ENCODE measurements at regions not wholly inside any gene's neighbourhood (a gene's known extent, or its start where the extent isn't known, plus 50 kb on each side); places are given as distances from the start of the nearest gene placed in this dataset.

GRCh38 chr2:117519721-117520120, 294.8 kb upstream of the DDX18 start:
- POLR2A ChIA-PET = no interaction called here
- Histone ChIP-seq H3K9ac (replicated peaks; ENCODE audit: extremely low read depth, insufficient read depth, low read length) (no peak overlapping the region), H3K9me3 (replicated peaks; ENCODE audit: control insufficient read depth, insufficient read depth, low read length) (no peaks in the 10 kb centered on the region), H3K9me1 (replicated peaks; ENCODE audit: control insufficient read depth, extremely low read depth, insufficient read depth, low read length) (no peaks in the 10 kb centered on the region), H3K79me2 (ENCODE audit: control insufficient read depth, insufficient read depth, low read length) (no peaks in the 10 kb centered on the region), H3K4me3 (replicated peaks in 1 of 3; ENCODE audit: insufficient read depth in 1 of 3, low read depth in 1 of 3, low read length in 3 of 3) (no peak overlapping the region), H2AFZ (ENCODE audit: low read depth, low read length) (no peak overlapping the region), H4K20me1 (replicated peaks; ENCODE audit: control insufficient read depth, extremely low read depth, insufficient read depth, low read length) (no peaks in the 10 kb centered on the region), H3K36me3 (ENCODE audit: control insufficient read depth in 2 of 2, extremely low read depth in 1 of 2, insufficient read depth in 2 of 2, low read length in 2 of 2) (no peaks in the 10 kb centered on the region), H3K27me3 (ENCODE audit: control insufficient read depth in 2 of 2, insufficient read depth in 2 of 2, low read length in 2 of 2) (no peaks in the 10 kb centered on the region), H3K27ac (ENCODE audit: insufficient read depth, low read depth, low read length) (no peak overlapping the region), H3K4me2 (ENCODE audit: insufficient read depth, low read length) (no peak overlapping the region), H3K4me1 (ENCODE audit: control insufficient read depth, extremely low read depth, insufficient read depth, low read length) (no peaks in the 10 kb centered on the region)
- TF ChIP-seq CTCF (IDR thresholded peaks at IDR 0.05; ENCODE audit: extremely low read depth in 1 of 2, insufficient read depth in 1 of 2, low read depth in 1 of 2, low read length in 2 of 2) (no peak), FOS (IDR thresholded peaks at IDR 0.05; ENCODE audit: borderline replicate concordance, insufficient read depth, low read length) (no peak), GATA2 (IDR thresholded peaks at IDR 0.05; ENCODE audit: insufficient read depth, insufficient read length, low read depth, low read length) (no peak), POLR2A (IDR thresholded peaks at IDR 0.05; ENCODE audit: low read depth, low read length) (no peak), MAX (IDR thresholded peaks at IDR 0.05; ENCODE audit: insufficient read depth, insufficient read length) (no peak), EZH2 (IDR thresholded peaks at IDR 0.05; ENCODE audit: borderline replicate concordance, low read depth, low read length, severe bottlenecking) (no peak), MYC (IDR thresholded peaks at IDR 0.05; ENCODE audit: low read depth, low read length) (no peak), JUN (IDR thresholded peaks at IDR 0.05; ENCODE audit: borderline replicate concordance, insufficient read depth, insufficient read length, low read depth) (no peak), POLR2AphosphoS5 (IDR thresholded peaks at IDR 0.05; ENCODE audit: insufficient read depth, low read depth, low read length) (no peak)
- FAIRE-seq = no peak
- intact Hi-C loops (cut with micrococcal nuclease) = no loop called here
- dilution Hi-C loops (cut with MboI; ENCODE audit: extremely low pct_ligation_motif_present, low sequenced_read_pairs) = no loop called here
- no peak for DNase-seq (ENCODE audit: low read depth, low spot score)
- BruUV-seq (replicated peaks) = no TSS peak
- CTCF ChIA-PET = no interaction called here
